Osteoblast (primary cell): ENCODE measurements at regions not wholly inside any gene's neighbourhood (a gene's known extent, or its start where the extent isn't known, plus 50 kb on each side); places are given as distances from the start of the nearest gene placed in this dataset.

Source experiments
- DNase-seq: peaks from one replicate; pipeline ENCODE4 v3.0.0; 2011; ENCODE audit warnings: low spot score, mixed read lengths; ENCODE audit not compliant: insufficient read length; ENCODE audit errors: missing footprints
- H2AFZ ChIP-seq: 2 replicates; pipeline ENCODE4 v1.6.0; 2011; ENCODE audit warnings: mild to moderate bottlenecking, low read length
- H3K27ac ChIP-seq: 2 replicates; pipeline ENCODE4 v1.5.1; 2011; ENCODE audit warnings: mild to moderate bottlenecking, low read depth, low read length, moderate library complexity
- H3K27me3 ChIP-seq: 2 replicates; pipeline ENCODE4 v1.6.0; 2012; ENCODE audit warnings: mild to moderate bottlenecking, control low read depth, inconsistent platforms, low read length, moderate library complexity; ENCODE audit not compliant: insufficient read depth
- H3K36me3 ChIP-seq: 2 replicates; pipeline ENCODE4 v1.5.1; 2011; ENCODE audit warnings: mild to moderate bottlenecking, low read length, control low read depth, moderate library complexity; ENCODE audit not compliant: insufficient read depth
- H3K4me1 ChIP-seq: 2 replicates; pipeline ENCODE4 v1.5.1; 2011; ENCODE audit warnings: mild to moderate bottlenecking, low read length, control low read depth, moderate library complexity; ENCODE audit not compliant: insufficient read depth
- H3K4me2 ChIP-seq: 2 replicates; pipeline ENCODE4 v1.6.0; 2011; ENCODE audit warnings: mild to moderate bottlenecking, low read length; ENCODE audit not compliant: insufficient read depth
- H3K4me3 ChIP-seq: fragments of 200-600 bp; sonication (generic); 3 replicates; pipeline ENCODE4 v1.5.1; 2012; ENCODE audit warnings: mild to moderate bottlenecking, low read length, inconsistent platforms; ENCODE audit not compliant: insufficient read depth
- H3K79me2 ChIP-seq: 2 replicates; pipeline ENCODE4 v1.6.0; 2012; ENCODE audit warnings: mild to moderate bottlenecking, low read length, control low read depth, inconsistent platforms; ENCODE audit not compliant: insufficient read depth
- H3K9me3 ChIP-seq: 2 replicates; pipeline ENCODE4 v1.5.1; 2011; ENCODE audit warnings: low read depth, low read length, control low read depth
- H4K20me1 ChIP-seq: 2 replicates; pipeline ENCODE4 v1.6.0; 2012; ENCODE audit warnings: mild to moderate bottlenecking, low read length, control low read depth; ENCODE audit not compliant: insufficient read depth
- CTCF ChIP-seq: IDR thresholded peaks from 2 replicates; pipeline ENCODE4 v1.5.1; 2011; ENCODE audit warnings: mild to moderate bottlenecking, low read depth, low read length, moderate library complexity; ENCODE audit errors: extremely low read depth

- Histone ChIP-seq H3K36me3 (no peaks in the 10 kb centered on the region), H3K9me3 (no peaks in the 10 kb centered on the region), H3K4me1 (peaks cover 30% of the 10 kb centered on the region), H3K4me2 (no peak overlapping the region), H3K79me2 (no peaks in the 10 kb centered on the region), H3K27me3 (peaks cover under 1% of the 10 kb centered on the region), H4K20me1 (no peaks in the 10 kb centered on the region), H3K27ac (no peak overlapping the region), H2AFZ (no peak overlapping the region), H3K4me3 (no peak overlapping the region)
- DNase-seq, result no peak
- TF ChIP-seq CTCF, result no peak
Measured at GRCh38 chr15:99450896-99451358, 114.9 kb upstream of the MEF2A start.

GRCh38 chr15:99451484-99451883 lies 114.3 kb upstream of the MEF2A start:
- no peak overlapping the region for H3K27ac ChIP-seq
- no peaks in the 10 kb centered on the region for H3K79me2 ChIP-seq
- H3K27me3 ChIP-seq, result no peaks in the 10 kb centered on the region
- DNase-seq, result no peak
- H4K20me1 ChIP-seq, result no peaks in the 10 kb centered on the region
- H2AFZ ChIP-seq, result no peak overlapping the region
- no peak overlapping the region for H3K4me3 ChIP-seq
- peaks cover 35% of the 10 kb centered on the region for H3K4me1 ChIP-seq
- no peaks in the 10 kb centered on the region for H3K36me3 ChIP-seq
- no peaks in the 10 kb centered on the region for H3K9me3 ChIP-seq
- H3K4me2 ChIP-seq, result no peak overlapping the region
- no peak for TF ChIP-seq CTCF

- Histone ChIP-seq H3K9me3 (no peaks in the 10 kb centered on the region), H3K36me3 (no peaks in the 10 kb centered on the region), H2AFZ (no peak overlapping the region), H3K4me3 (no peak overlapping the region), H4K20me1 (no peaks in the 10 kb centered on the region), H3K4me2 (no peak overlapping the region), H3K27ac (no peak overlapping the region), H3K79me2 (no peaks in the 10 kb centered on the region), H3K27me3 (no peaks in the 10 kb centered on the region), H3K4me1 (peaks cover 40% of the 10 kb centered on the region)
- TF ChIP-seq CTCF, result no peak
- DNase-seq, result no peak
Measured at GRCh38 chr15:99452010-99452409, 113.8 kb upstream of the MEF2A start.

- H2AFZ ChIP-seq, result peak overlapping the region; percentile 65
- H3K9me3 ChIP-seq, result no peaks in the 10 kb centered on the region
- no peaks in the 10 kb centered on the region for H3K27me3 ChIP-seq
- TF ChIP-seq CTCF, result no peak
- peaks cover 40% of the 10 kb centered on the region for H3K4me1 ChIP-seq
- no peak for DNase-seq
- no peaks in the 10 kb centered on the region for H3K36me3 ChIP-seq
- peak overlapping the region; percentile 41 for H3K4me2 ChIP-seq
- no peak overlapping the region for H3K27ac ChIP-seq
- H3K79me2 ChIP-seq, result no peaks in the 10 kb centered on the region
- no peak overlapping the region for H3K4me3 ChIP-seq
- H4K20me1 ChIP-seq, result no peaks in the 10 kb centered on the region
Measured at GRCh38 chr15:99452728-99453636, 112.8 kb upstream of the MEF2A start.
